GM13977 (cell line): ENCODE measurements at regions not wholly inside any gene's neighbourhood (a gene's known extent, or its start where the extent isn't known, plus 50 kb on each side); places are given as distances from the start of the nearest gene placed in this dataset.

ENCODE experiments used
- DNase-seq: peaks from one replicate; pipeline ENCODE4 v3.0.0; 2012; ENCODE audit warnings: low spot score
- in situ Hi-C: fragments of 300-500 bp; cut with MboI; formaldehyde crosslinking; loops from one replicate; pipeline ENCODE4 v1.12.0; 2022; ENCODE audit warnings: low sequenced_read_pairs, low pct_unique_long_range_greater_than_20kb, mixed read lengths, inconsistent platforms; ENCODE audit not compliant: unreplicated experiment
- TF ChIP-seq, protein P1 (sequence below): IDR thresholded peaks from 2 replicates; pipeline ENCODE4 v1.5.1; 2012; ENCODE audit warnings: mild to moderate bottlenecking, control low read depth; ENCODE audit not compliant: insufficient read depth; ENCODE audit errors: extremely low read depth, missing control alignments

DNA sequence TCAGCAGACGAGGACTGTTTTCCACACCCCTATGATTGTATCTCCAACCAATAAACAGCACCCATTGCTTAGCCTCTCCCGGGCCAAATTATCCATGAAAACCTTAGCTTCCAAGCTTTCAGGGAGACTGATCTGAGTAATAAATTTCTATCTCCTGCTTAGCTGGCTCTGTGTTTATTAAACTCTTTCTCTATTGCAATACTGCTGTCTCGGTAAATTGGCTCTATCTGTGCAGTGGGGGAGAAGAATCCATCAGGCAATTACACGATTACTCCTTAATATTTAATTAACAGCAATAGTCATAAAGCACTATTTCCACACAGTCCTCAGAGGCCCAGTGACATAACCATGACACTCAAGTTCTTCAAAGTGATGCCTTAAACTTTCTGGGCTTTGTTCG, 1122.8 kb downstream of the TYW1 start:
- in situ Hi-C loops, result no loop called here
- DNase-seq, result no peak
- TF ChIP-seq, protein P1, sequence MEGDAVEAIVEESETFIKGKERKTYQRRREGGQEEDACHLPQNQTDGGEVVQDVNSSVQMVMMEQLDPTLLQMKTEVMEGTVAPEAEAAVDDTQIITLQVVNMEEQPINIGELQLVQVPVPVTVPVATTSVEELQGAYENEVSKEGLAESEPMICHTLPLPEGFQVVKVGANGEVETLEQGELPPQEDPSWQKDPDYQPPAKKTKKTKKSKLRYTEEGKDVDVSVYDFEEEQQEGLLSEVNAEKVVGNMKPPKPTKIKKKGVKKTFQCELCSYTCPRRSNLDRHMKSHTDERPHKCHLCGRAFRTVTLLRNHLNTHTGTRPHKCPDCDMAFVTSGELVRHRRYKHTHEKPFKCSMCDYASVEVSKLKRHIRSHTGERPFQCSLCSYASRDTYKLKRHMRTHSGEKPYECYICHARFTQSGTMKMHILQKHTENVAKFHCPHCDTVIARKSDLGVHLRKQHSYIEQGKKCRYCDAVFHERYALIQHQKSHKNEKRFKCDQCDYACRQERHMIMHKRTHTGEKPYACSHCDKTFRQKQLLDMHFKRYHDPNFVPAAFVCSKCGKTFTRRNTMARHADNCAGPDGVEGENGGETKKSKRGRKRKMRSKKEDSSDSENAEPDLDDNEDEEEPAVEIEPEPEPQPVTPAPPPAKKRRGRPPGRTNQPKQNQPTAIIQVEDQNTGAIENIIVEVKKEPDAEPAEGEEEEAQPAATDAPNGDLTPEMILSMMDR, result no peak

- DNase-seq, result no peak
- in situ Hi-C loops, result no loop called here
- TF ChIP-seq, protein P1, result no peak
Observed at GRCh38 chr7:68121056-68121455, 1124.4 kb downstream of the TYW1 start.

DNA sequence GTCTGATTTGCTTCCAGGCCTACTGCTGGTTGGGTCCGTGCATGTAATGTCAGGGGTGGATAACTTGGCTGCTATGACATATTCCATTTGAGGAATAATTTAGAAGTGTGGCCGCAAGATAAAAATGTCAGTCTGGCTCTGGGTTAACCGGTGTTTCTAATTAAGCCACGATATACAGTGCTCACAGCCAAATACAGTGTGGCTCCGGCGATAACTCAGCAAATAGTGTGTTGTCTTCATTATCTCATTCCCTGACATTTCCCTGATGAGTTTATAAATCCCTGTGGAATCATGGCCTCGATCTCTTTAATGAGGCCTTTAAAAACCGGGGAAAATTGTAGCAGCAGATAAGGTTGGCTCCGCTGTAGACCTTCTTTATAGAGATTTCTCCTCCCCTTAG, 1125.0 kb downstream of the TYW1 start:
- DNase-seq, result no peak
- TF ChIP-seq, protein P1, result no peak
- in situ Hi-C loops, result no loop called here

DNA sequence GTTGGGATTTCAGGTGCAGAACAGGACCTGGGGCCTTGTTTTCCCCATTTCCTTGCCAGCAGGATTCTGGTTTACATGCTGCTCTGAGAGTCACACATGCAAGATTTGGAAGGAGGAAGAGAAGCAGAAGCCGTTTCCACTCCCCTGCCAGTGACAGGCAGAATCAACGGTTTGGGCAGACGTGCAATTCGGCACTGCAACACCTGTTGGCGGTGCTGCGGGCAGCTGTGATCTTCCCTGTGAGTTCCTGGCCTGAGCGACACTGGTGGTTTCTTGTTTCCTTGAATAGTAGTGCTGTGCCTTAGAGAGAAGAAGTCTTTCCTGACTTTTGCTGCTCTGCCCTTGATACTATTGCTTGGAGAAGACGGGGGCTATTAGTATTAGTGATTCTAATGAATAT, 1126.2 kb downstream of the TYW1 start:
- TF ChIP-seq, protein P1, result no peak
- no peak for DNase-seq
- in situ Hi-C loops, result no loop called here

DNA sequence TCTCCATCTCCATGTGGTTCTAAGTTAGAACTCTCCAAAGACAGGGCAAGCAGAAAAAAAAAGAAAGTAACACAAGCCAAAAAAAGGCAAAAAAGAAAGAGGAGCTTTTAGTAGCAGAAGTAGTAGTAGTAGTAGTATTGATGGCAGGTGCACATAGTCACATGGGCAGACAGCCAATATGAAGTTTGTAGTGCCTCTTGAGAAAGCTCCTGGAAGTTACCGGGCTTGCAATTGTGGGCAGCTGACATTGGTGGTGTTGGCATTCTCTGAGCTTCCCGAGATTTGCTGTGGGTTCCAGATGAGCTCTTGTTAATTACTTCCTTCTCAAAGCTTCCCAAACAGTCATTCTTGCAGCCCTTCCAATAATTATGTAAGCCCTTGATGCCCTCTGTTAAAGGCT, 1128.5 kb downstream of the TYW1 start:
- no peak for DNase-seq
- in situ Hi-C loops, result no loop called here
- TF ChIP-seq, protein P1, result no peak

DNA sequence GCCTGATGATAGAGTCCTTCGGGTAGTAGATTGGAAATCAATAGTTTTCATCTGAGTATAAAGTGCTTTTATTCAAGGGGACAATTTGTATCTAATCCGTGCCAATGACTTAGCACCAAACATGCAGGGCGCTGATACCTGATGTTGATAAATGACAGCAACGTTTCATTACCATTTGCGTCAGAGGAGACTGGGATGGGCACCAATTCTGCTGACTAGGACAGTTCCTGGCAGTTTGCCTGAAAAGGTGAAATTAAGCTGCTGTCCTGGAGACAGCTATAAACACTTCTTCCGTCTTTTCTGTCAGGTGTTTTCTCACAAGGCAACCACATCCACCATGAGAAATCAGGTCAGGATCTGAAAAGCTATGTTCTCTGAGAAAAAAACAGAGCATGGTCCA, 1136.4 kb downstream of the TYW1 start:
- TF ChIP-seq, protein P1, result no peak
- in situ Hi-C loops, result no loop called here
- DNase-seq, result no peak

- no peak for DNase-seq
- TF ChIP-seq, protein P1, result no peak
- in situ Hi-C loops, result no loop called here
Observed at GRCh38 chr7:68143345-68143744, 1146.7 kb downstream of the TYW1 start.
